22Rv1 (cell line): ENCODE measurements at regions not wholly inside any gene's neighbourhood (a gene's known extent, or its start where the extent isn't known, plus 50 kb on each side); places are given as distances from the start of the nearest gene placed in this dataset.

Experiments
- H3K27ac ChIP-seq: fragments of 450-650 bp; 2 replicates; pipeline ENCODE4 v1.5.1; 2017
- ZFX ChIP-seq: fragments of 450-650 bp; IDR thresholded peaks from 2 replicates; pipeline ENCODE4 v1.6.1; 2017; ENCODE audit warnings: antibody characterized with exemption, borderline replicate concordance
- TF ChIP-seq, protein P1 (sequence below): fragments of 450-650 bp; IDR thresholded peaks from 2 replicates; pipeline ENCODE4 v1.5.1; 2017; ENCODE audit warnings: mild to moderate bottlenecking

DNA sequence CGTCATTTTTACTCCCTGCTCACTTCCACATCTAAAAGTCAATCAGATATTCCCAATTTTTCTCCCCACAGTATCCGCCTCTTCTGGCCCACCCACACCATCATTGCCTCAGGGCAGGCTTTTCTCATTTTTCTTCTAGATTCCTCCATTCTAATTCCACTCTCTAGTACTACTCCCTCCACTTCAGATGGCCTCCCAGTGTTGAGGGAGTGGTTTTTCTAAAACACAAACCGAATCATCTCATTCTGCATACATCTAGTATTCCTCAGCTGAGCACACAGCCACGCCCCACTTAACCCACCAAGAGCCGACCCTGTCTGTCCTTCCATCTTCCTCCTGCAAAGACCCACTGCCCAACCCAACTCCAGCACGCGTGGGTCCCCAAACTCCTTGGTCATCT is 314.9 kb upstream of the NPVF start:
- no peak overlapping the region for H3K27ac ChIP-seq
- TF ChIP-seq ZFX: no peak
- TF ChIP-seq, protein P1, sequence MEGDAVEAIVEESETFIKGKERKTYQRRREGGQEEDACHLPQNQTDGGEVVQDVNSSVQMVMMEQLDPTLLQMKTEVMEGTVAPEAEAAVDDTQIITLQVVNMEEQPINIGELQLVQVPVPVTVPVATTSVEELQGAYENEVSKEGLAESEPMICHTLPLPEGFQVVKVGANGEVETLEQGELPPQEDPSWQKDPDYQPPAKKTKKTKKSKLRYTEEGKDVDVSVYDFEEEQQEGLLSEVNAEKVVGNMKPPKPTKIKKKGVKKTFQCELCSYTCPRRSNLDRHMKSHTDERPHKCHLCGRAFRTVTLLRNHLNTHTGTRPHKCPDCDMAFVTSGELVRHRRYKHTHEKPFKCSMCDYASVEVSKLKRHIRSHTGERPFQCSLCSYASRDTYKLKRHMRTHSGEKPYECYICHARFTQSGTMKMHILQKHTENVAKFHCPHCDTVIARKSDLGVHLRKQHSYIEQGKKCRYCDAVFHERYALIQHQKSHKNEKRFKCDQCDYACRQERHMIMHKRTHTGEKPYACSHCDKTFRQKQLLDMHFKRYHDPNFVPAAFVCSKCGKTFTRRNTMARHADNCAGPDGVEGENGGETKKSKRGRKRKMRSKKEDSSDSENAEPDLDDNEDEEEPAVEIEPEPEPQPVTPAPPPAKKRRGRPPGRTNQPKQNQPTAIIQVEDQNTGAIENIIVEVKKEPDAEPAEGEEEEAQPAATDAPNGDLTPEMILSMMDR: no peak

DNA sequence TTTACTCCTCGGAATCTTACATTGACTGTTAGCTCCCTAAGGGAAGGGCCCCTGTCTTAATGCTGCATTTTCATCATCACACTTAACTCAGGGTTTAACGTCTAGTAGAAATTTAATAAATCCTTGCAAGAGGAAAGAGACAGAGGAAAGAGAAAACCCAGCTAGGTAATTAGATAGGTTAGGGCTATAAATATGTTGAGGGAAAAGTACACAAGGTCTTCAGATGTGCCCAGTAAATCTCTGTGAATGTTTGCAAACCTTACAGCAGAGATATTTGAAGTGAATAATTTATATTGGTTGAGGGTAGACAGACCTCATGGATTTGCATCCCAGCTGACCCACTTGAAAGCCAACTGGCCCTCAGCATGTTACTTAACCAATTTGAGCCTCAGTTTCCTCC is 315.5 kb upstream of the NPVF start:
- TF ChIP-seq, protein P1: no peak
- TF ChIP-seq ZFX: no peak
- H3K27ac ChIP-seq: no peak overlapping the region

DNA sequence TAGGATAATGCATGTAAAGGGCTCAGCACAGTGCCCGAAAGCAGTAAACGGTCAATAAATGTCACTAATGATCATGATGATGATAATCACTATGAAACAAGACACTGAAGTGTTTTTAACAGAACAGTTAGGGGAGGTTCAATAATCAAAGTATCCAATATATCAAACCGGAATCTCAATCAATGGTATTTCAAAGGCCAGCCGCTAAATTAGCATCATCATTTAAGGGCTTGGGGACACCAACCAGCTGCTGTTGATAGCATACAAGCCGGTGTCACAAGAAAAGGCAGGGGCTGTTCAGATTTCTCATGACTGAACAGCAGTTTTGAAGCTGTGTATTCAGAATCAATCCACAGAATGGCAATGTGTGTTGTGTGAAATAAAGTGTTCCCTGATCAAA is 316.0 kb upstream of the NPVF start:
- TF ChIP-seq, protein P1: no peak
- TF ChIP-seq ZFX: no peak
- no peak overlapping the region for H3K27ac ChIP-seq

DNA sequence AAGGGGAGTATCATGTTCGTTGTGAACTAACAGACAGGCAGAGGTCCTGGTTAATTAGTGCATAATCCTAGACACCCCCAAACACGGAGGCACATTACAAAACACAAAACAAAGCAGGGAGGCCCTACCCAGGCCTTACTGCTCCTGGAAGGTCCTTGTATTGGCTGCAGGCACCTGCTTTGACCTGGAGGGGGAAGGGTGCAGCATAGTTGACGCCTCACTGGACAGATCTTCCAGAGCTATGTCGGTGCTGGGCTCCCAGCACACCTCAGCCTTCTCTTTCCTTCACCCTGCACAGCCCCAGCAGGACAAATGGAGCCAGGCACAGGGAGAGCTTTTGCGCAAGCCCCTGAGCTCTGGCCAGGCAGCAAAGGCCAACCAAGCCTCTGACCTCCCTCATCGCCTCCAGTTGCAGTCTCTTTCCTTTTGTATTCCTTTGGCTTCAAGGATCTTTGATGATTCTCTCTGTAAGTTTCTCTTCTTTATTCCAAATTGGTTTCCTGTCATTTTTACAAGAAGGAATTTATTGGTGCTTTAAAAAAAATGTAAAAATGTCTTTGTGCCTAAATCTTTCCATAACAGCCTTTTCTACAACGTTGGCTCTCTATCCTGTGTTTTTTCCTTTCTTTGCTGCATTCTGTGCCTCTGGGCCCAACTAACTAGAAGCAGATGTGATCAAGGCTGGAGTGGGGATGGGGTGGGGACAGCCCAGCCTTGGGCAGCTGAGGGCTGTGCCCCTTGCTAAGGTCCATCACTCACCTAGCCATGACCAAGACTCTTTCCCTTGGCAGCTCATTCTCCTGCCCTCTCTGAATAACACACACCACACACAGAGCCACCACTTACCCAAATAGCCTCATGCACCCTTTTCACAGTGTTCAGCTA is 317.1 kb upstream of the NPVF start:
- TF ChIP-seq, protein P1: no peak
- no peak for TF ChIP-seq ZFX
- no peak overlapping the region for H3K27ac ChIP-seq

DNA sequence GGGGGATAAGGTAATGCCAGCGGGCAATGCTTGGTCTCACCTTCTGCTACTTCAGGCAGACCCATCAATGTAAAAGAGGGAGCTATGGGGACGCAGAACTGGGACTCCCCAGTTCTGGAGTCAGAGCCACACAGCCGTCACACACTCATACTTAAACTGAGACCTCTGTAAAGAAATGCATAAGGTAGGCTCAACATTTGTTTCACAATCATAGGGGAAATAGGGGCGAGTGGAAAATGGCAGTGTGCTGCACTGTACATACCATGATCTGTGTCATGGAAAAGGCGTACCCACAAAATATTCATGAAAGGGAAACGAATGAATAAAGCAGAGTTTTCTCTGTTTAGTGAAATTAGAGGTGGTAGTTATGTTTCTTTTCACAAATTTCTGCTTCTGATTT is 318.0 kb upstream of the NPVF start:
- TF ChIP-seq, protein P1: no peak
- no peak for TF ChIP-seq ZFX
- no peak overlapping the region for H3K27ac ChIP-seq

DNA sequence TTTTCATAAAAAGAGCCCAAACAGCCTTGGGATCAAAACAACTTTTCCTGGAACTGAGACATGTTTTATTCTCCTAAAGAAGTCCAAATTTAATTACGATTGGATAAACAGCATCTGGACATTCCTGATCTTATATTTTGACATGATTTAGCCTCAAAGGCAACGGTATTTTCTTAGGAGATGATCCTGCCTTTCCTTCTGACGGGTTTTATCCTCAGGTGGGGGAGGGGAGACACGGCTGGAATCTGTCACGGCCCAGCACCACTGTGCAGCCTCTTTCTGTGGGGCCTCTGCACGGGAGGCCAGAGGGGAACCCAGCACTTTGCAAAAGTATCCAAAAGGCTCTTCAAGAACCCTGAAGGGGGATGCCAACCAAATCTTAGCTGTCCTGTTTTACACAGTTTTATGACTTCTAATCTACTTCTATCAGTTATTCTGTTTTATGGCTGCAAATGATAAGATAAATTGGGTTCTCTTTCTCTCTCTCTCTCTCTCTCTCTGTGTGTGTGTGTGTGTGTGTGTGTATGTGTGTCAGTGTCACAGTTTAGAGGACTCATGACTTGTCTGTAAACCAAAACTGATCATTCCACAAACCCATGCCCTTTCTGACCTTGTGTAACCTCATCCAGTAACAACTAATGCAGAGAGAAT is 321.1 kb upstream of the NPVF start:
- no peak for TF ChIP-seq ZFX
- TF ChIP-seq, protein P1: no peak
- H3K27ac ChIP-seq: no peak overlapping the region

DNA sequence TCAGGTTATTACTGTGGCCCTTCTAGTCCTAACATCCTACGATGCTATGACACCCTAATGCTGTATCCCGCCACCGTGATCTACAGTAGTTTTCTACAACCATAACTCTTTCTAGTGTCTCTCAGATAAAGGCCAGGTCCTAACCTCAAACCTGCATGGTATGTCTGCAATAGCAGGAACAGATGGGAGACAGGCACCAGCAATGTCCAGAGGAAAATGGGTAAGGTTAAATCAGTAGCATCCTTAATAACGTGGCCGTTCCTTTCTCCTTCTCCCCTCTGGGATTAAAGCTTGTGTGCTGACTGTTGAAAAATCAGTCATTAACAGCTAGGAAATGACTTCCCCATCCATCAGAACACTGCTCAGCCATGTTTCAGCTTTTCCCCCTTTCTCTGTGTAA is 321.9 kb upstream of the NPVF start:
- TF ChIP-seq, protein P1: no peak
- TF ChIP-seq ZFX: no peak
- no peak overlapping the region for H3K27ac ChIP-seq
